Endodermal cell (in vitro differentiated cells): ENCODE measurements at regions not wholly inside any gene's neighbourhood (a gene's known extent, or its start where the extent isn't known, plus 50 kb on each side); places are given as distances from the start of the nearest gene placed in this dataset.

Experiments used
- DNase-seq: peaks from one replicate; pipeline ENCODE4 v3.0.0-alpha.2; 2017
- H3K27ac ChIP-seq: 2 replicates; pipeline ENCODE4 v1.5.1; 2013; ENCODE audit warnings: mild to moderate bottlenecking, low read depth, low read length, moderate library complexity
- H3K27me3 ChIP-seq: 2 replicates; pipeline ENCODE4 v1.6.1; 2013; ENCODE audit warnings: mild to moderate bottlenecking, low read length, moderate library complexity; ENCODE audit not compliant: insufficient read depth, control insufficient read depth, poor library complexity, severe bottlenecking
- H3K36me3 ChIP-seq: 2 replicates; pipeline ENCODE4 v1.7.0; 2013; ENCODE audit warnings: mild to moderate bottlenecking, low read length, moderate library complexity; ENCODE audit not compliant: control insufficient read depth, insufficient read depth
- H3K4me1 ChIP-seq: one replicate; pipeline ENCODE4 v1.7.0; 2013; ENCODE audit warnings: low read length; ENCODE audit not compliant: control insufficient read depth, insufficient read depth
- H3K4me3 ChIP-seq: 2 replicates; pipeline ENCODE4 v1.5.1; 2013; ENCODE audit warnings: mild to moderate bottlenecking, low read length, moderate library complexity
- H3K9ac ChIP-seq: 2 replicates; pipeline ENCODE4 v1.6.1; 2013; ENCODE audit warnings: mild to moderate bottlenecking, low read length, moderate library complexity; ENCODE audit not compliant: poor library complexity, severe bottlenecking; ENCODE audit errors: extremely low read depth
- H3K9me3 ChIP-seq: 2 replicates; pipeline ENCODE4 v1.6.1; 2013; ENCODE audit warnings: mild to moderate bottlenecking, low read length, moderate library complexity; ENCODE audit not compliant: control insufficient read depth
- H3K27ac Mint-ChIP-seq: 2 replicates; pipeline ENCODE4 v1.8.0; 2020; ENCODE audit warnings: mixed read lengths
- H3K27me3 Mint-ChIP-seq: 2 replicates; pipeline ENCODE4 v1.8.0; 2021; ENCODE audit warnings: mild to moderate bottlenecking, mixed read lengths; ENCODE audit not compliant: insufficient read depth
- H3K36me3 Mint-ChIP-seq: 2 replicates; pipeline ENCODE4 v1.8.0; 2020; ENCODE audit warnings: low read depth, mixed read lengths
- H3K4me1 Mint-ChIP-seq: 2 replicates; pipeline ENCODE4 v1.8.0; 2020; ENCODE audit warnings: mixed read lengths
- H3K4me3 Mint-ChIP-seq: 2 replicates; pipeline ENCODE4 v1.8.0; 2020; ENCODE audit warnings: mild to moderate bottlenecking, moderate library complexity, mixed read lengths
- H3K9me3 Mint-ChIP-seq: 2 replicates; pipeline ENCODE4 v1.8.0; 2020; ENCODE audit warnings: mild to moderate bottlenecking, mixed read lengths
- CTCF ChIP-seq: fragments of 200-600 bp; sonication (generic); conservative IDR thresholded peaks from 2 replicates; pipeline ENCODE4 v1.5.0; 2021; ENCODE audit warnings: antibody characterized with exemption, mild to moderate bottlenecking
- WGBS, 2 experiments: methylation state at CpG; one replicate each; pipeline versions ENCODE4 v1.1.5 to v1.1.7; 2013; ENCODE audit warnings: missing lambda C conversion rate in 2 of 2, mixed read lengths in 1 of 2; ENCODE audit not compliant: insufficient coverage in 1 of 2, insufficient read length in 1 of 2; 5-methylcytosine and 5-hydroxymethylcytosine counted together

GRCh38 chr13:92984151-92984550, 242.5 kb upstream of the GPC6 start:
- TF ChIP-seq CTCF: no peak
- Histone ChIP-seq H3K4me3 (no peak overlapping the region), H3K9me3 (no peaks in the 10 kb centered on the region), H3K9ac (no peak overlapping the region), H3K27me3 (no peaks in the 10 kb centered on the region), H3K4me1 (no peaks in the 10 kb centered on the region), H3K36me3 (no peaks in the 10 kb centered on the region), H3K27ac (no peak overlapping the region)
- H3K9me3 Mint-ChIP-seq: peaks cover 4% of the 10 kb centered on the region
- H3K36me3 Mint-ChIP-seq: no peaks in the 10 kb centered on the region
- H3K4me1 Mint-ChIP-seq: no peaks in the 10 kb centered on the region
- WGBS, 2 experiments: 92 to 100% methylated on average over 2 of the region's 2 CpGs
- no peak overlapping the region for H3K4me3 Mint-ChIP-seq
- H3K27ac Mint-ChIP-seq: no peak overlapping the region
- no peaks in the 10 kb centered on the region for H3K27me3 Mint-ChIP-seq
- no peak for DNase-seq

GRCh38 chr13:92989301-92989700, 237.3 kb upstream of the GPC6 start:
- H3K27ac Mint-ChIP-seq: no peak overlapping the region
- no peak for DNase-seq
- 67 to 90% methylated on average over 2 of the region's 2 CpGs for WGBS, 2 experiments
- H3K9me3 Mint-ChIP-seq: peaks cover 6% of the 10 kb centered on the region
- H3K9me3 ChIP-seq: peaks cover 8% of the 10 kb centered on the region
- no peak overlapping the region for H3K9ac ChIP-seq
- no peaks in the 10 kb centered on the region for H3K27me3 Mint-ChIP-seq
- no peaks in the 10 kb centered on the region for H3K36me3 Mint-ChIP-seq
- no peak overlapping the region for H3K27ac ChIP-seq
- H3K4me1 ChIP-seq: no peaks in the 10 kb centered on the region
- no peak overlapping the region for H3K4me3 ChIP-seq
- H3K4me1 Mint-ChIP-seq: no peaks in the 10 kb centered on the region
- no peaks in the 10 kb centered on the region for H3K27me3 ChIP-seq
- no peak overlapping the region for H3K4me3 Mint-ChIP-seq
- no peaks in the 10 kb centered on the region for H3K36me3 ChIP-seq
- no peak for TF ChIP-seq CTCF

GRCh38 chr13:92991692-92992091, 234.9 kb upstream of the GPC6 start:
- Histone ChIP-seq H3K27me3 (no peaks in the 10 kb centered on the region), H3K4me3 (no peak overlapping the region), H3K9ac (no peak overlapping the region), H3K4me1 (no peaks in the 10 kb centered on the region), H3K36me3 (no peaks in the 10 kb centered on the region), H3K27ac (no peak overlapping the region), H3K9me3 (peaks cover 30% of the 10 kb centered on the region)
- H3K4me1 Mint-ChIP-seq: no peaks in the 10 kb centered on the region
- no peak overlapping the region for H3K27ac Mint-ChIP-seq
- no peak overlapping the region for H3K4me3 Mint-ChIP-seq
- TF ChIP-seq CTCF: no peak
- no peaks in the 10 kb centered on the region for H3K36me3 Mint-ChIP-seq
- no peaks in the 10 kb centered on the region for H3K27me3 Mint-ChIP-seq
- H3K9me3 Mint-ChIP-seq: peaks cover 21% of the 10 kb centered on the region
- DNase-seq: no peak
